H1 (cell line): ENCODE measurements at regions not wholly inside any gene's neighbourhood (a gene's known extent, or its start where the extent isn't known, plus 50 kb on each side); places are given as distances from the start of the nearest gene placed in this dataset.

ENCODE experiments used
- CTCF ChIA-PET: fragments of 300-600 bp; sonication (Branson Sonifier 250); formaldehyde crosslinking; loops from one replicate; lab custom pipeline; 2021; ENCODE audit not compliant: partially characterized antibody; lab: Charles Lee
- POLR2A ChIA-PET: fragments of 300-600 bp; sonication (Branson Sonifier 250); formaldehyde crosslinking; loops from one replicate; lab custom pipeline; 2021; ENCODE audit warnings: inconsistent platforms; ENCODE audit not compliant: partially characterized antibody; lab: Charles Lee
- DNase-seq, 2 experiments: peaks; one replicate each; pipeline versions ENCODE4 v3.0.0 to v3.0.0-alpha.2; 2010 to 2022; ENCODE audit warnings: low spot score in 2 of 2, low read depth in 1 of 2, mixed read lengths in 1 of 2
- FAIRE-seq: peaks from 2 replicates; lab custom pipeline; 2011; peaks lifted over from hg19 to GRCh38; lab: Jason Lieb, UNC
- H2AFZ ChIP-seq: 2 replicates; pipeline ENCODE4 v1.8.1; 2012; ENCODE audit warnings: low read length, inconsistent platforms
- H2AK5ac ChIP-seq: 2 replicates; pipeline ENCODE4 v1.6.1; 2013; ENCODE audit warnings: low read depth, low read length
- H2BK120ac ChIP-seq: replicated peaks from 2 replicates; pipeline ENCODE3; 2013; ENCODE audit warnings: low read depth, low read length, inconsistent platforms
- H2BK12ac ChIP-seq: 2 replicates; pipeline ENCODE4 v1.6.1; 2013; ENCODE audit warnings: low read depth, low read length
- H2BK15ac ChIP-seq: 2 replicates; pipeline ENCODE4 v1.6.1; 2013; ENCODE audit warnings: low read length
- H2BK20ac ChIP-seq: 2 replicates; pipeline ENCODE4 v1.6.1; 2013; ENCODE audit warnings: low read length
- H2BK5ac ChIP-seq: 2 replicates; pipeline ENCODE4 v1.6.1; 2013; ENCODE audit warnings: low read depth, low read length
- H3K14ac ChIP-seq: 2 replicates; pipeline ENCODE4 v1.6.1; 2013; ENCODE audit warnings: inconsistent platforms; ENCODE audit not compliant: insufficient read length
- H3K18ac ChIP-seq: 2 replicates; pipeline ENCODE4 v1.6.1; 2013; ENCODE audit warnings: low read length; ENCODE audit errors: extremely low read depth
- H3K23ac ChIP-seq: 2 replicates; pipeline ENCODE4 v1.6.1; 2013; ENCODE audit warnings: inconsistent platforms; ENCODE audit not compliant: insufficient read length
- H3K23me2 ChIP-seq: 2 replicates; pipeline ENCODE4 v1.6.1; 2013; ENCODE audit warnings: low read depth, low read length
- H3K27ac ChIP-seq: 2 replicates; pipeline ENCODE4 v1.6.1; 2011; ENCODE audit warnings: low read depth, low read length, inconsistent platforms
- H3K27me3 ChIP-seq, 4 experiments: replicated peaks in 1 of 4; 1 replicate in 1 of 4; 2 replicates in 3 of 4; pipeline versions ENCODE4 v1.6.1 to v1.8.1; 2011 to 2013; ENCODE audit warnings: low read length in 3 of 4, mild to moderate bottlenecking in 3 of 4, inconsistent platforms in 2 of 4, mixed read lengths in 2 of 4, moderate library complexity in 1 of 4; ENCODE audit not compliant: control insufficient read depth in 3 of 4, insufficient read depth in 3 of 4; ENCODE audit errors: extremely low read depth in 1 of 4
- H3K36me3 ChIP-seq, 4 experiments: 2 replicates each; pipeline versions ENCODE4 v1.6.1 to v1.8.1; 2011 to 2013; ENCODE audit warnings: mild to moderate bottlenecking in 4 of 4, low read length in 3 of 4, moderate library complexity in 2 of 4, control low read depth in 1 of 4, inconsistent platforms in 1 of 4; ENCODE audit not compliant: insufficient read depth in 4 of 4, control insufficient read depth in 2 of 4
- H3K4ac ChIP-seq: replicated peaks from 2 replicates; pipeline ENCODE3; 2013; ENCODE audit warnings: low read length, low read depth, mixed read lengths, inconsistent platforms; ENCODE audit not compliant: insufficient read length
- H3K4me1 ChIP-seq, 4 experiments: replicated peaks in 1 of 4; 1 replicate in 1 of 4; 2 replicates in 3 of 4; pipeline versions ENCODE4 v1.6.1 to v1.8.1; 2011 to 2013; ENCODE audit warnings: low read length in 3 of 4, inconsistent platforms in 2 of 4, mixed read lengths in 1 of 4; ENCODE audit not compliant: insufficient read depth in 4 of 4, control insufficient read depth in 3 of 4
- H3K4me2 ChIP-seq, 2 experiments: 2 replicates each; pipeline versions ENCODE4 v1.6.1 to v1.8.1; 2011 to 2013; ENCODE audit warnings: low read depth in 2 of 2, low read length in 2 of 2, control low read depth in 1 of 2, inconsistent platforms in 1 of 2, mild to moderate bottlenecking in 1 of 2; ENCODE audit not compliant: insufficient read depth in 1 of 2
- H3K4me3 ChIP-seq, 4 experiments: fragments of 200-600, 300-600 bp in 1 of 4; sonication (generic), shearing (Covaris generic), sonication (Bioruptor Twin) in 1 of 4; 2 replicates each; pipeline versions ENCODE4 v1.5.1 to v1.8.1; 2011 to 2016; ENCODE audit warnings: low read length in 4 of 4, low read depth in 3 of 4, control low read depth in 2 of 4, inconsistent platforms in 2 of 4, mild to moderate bottlenecking in 2 of 4, mixed read lengths in 1 of 4, moderate library complexity in 1 of 4; ENCODE audit not compliant: insufficient read depth in 2 of 4; ENCODE audit errors: extremely low read depth in 1 of 4
- H3K56ac ChIP-seq: replicated peaks from 2 replicates; pipeline ENCODE3; 2013; ENCODE audit warnings: low read depth, mild to moderate bottlenecking, mixed read lengths, low read length, inconsistent platforms; ENCODE audit not compliant: insufficient read length
- H3K79me1 ChIP-seq: 2 replicates; pipeline ENCODE4 v1.6.1; 2013; ENCODE audit warnings: low read depth, low read length, control low read depth
- H3K79me2 ChIP-seq, 2 experiments: 2 replicates each; pipeline versions ENCODE4 v1.6.1 to v1.8.1; 2012 to 2013; ENCODE audit warnings: low read length in 2 of 2, mild to moderate bottlenecking in 2 of 2, inconsistent platforms in 1 of 2; ENCODE audit not compliant: insufficient read depth in 2 of 2, control insufficient read depth in 1 of 2
- H3K9ac ChIP-seq, 4 experiments: replicated peaks in 1 of 4; 1 replicate in 1 of 4; 2 replicates in 3 of 4; pipeline versions ENCODE4 v1.6.1 to v1.8.1; 2011 to 2013; ENCODE audit warnings: low read depth in 3 of 4, low read length in 3 of 4, control low read depth in 2 of 4, mild to moderate bottlenecking in 2 of 4, moderate library complexity in 2 of 4, inconsistent platforms in 1 of 4; ENCODE audit errors: extremely low read depth in 1 of 4
- H3K9me3 ChIP-seq, 2 experiments: 2 replicates each; pipeline versions ENCODE4 v1.6.1 to v1.8.1; 2012 to 2013; ENCODE audit warnings: mild to moderate bottlenecking in 2 of 2, moderate library complexity in 2 of 2, control low read depth in 1 of 2, inconsistent platforms in 1 of 2, low read depth in 1 of 2, low read length in 1 of 2, mixed read lengths in 1 of 2; ENCODE audit not compliant: insufficient read depth in 2 of 2
- H4K20me1 ChIP-seq, 2 experiments: replicated peaks in 1 of 2; 2 replicates each; pipeline versions ENCODE3 to v1.8.1; 2011 to 2013; ENCODE audit warnings: inconsistent platforms in 2 of 2, low read length in 2 of 2, mild to moderate bottlenecking in 1 of 2; ENCODE audit not compliant: insufficient read depth in 2 of 2, control insufficient read depth in 1 of 2
- H4K5ac ChIP-seq: 2 replicates; pipeline ENCODE4 v1.6.1; 2013; ENCODE audit warnings: low read length, low read depth, mixed read lengths, inconsistent platforms; ENCODE audit not compliant: insufficient read length
- H4K8ac ChIP-seq: 2 replicates; pipeline ENCODE4 v1.8.0; 2013; ENCODE audit warnings: mild to moderate bottlenecking, moderate library complexity, low read length, inconsistent platforms; ENCODE audit not compliant: insufficient read depth; ENCODE audit errors: extremely low read depth
- H4K91ac ChIP-seq: replicated peaks from 2 replicates; pipeline ENCODE3; 2013; ENCODE audit warnings: low read length, mixed read lengths, inconsistent platforms; ENCODE audit not compliant: insufficient read length
- CBX5 ChIP-seq: fragments of 300-800, 300-1000 bp; sonication (generic); IDR thresholded peaks from 2 replicates; pipeline ENCODE4 v1.7.1; 2016; ENCODE audit warnings: antibody characterized with exemption, low read length, low read depth
- EP300 ChIP-seq, 2 experiments: IDR thresholded peaks; 1 replicate in 1 of 2; 2 replicates in 1 of 2; pipeline ENCODE4 v1.6.1; 2011 to 2012; ENCODE audit warnings: low read depth in 2 of 2, low read length in 2 of 2, mild to moderate bottlenecking in 2 of 2, borderline replicate concordance in 1 of 2, inconsistent platforms in 1 of 2, moderate library complexity in 1 of 2
- GABPA ChIP-seq: IDR thresholded peaks from 2 replicates; pipeline ENCODE4 v1.6.1; 2011; ENCODE audit warnings: mild to moderate bottlenecking, low read length, moderate library complexity, borderline replicate concordance; ENCODE audit not compliant: insufficient read depth
- HDAC2 ChIP-seq, 2 experiments: fragments of 300-600 bp in 1 of 2; sonication (generic) in 1 of 2; IDR thresholded peaks; 2 replicates each; pipeline ENCODE4 v1.6.1; 2011 to 2012; ENCODE audit warnings: low read depth in 2 of 2, low read length in 2 of 2, mild to moderate bottlenecking in 2 of 2, moderate library complexity in 2 of 2, borderline replicate concordance in 1 of 2, inconsistent platforms in 1 of 2
- JUND ChIP-seq: IDR thresholded peaks from 2 replicates; pipeline ENCODE4 v1.6.1; 2011; ENCODE audit warnings: mild to moderate bottlenecking, improper control_type of control experiment, low read length
- MAFK ChIP-seq: IDR thresholded peaks from 2 replicates; pipeline ENCODE4 v1.6.1; 2012; ENCODE audit warnings: low read depth, mild to moderate bottlenecking, improper control_type of control experiment, low read length
- NRF1 ChIP-seq: IDR thresholded peaks from 2 replicates; pipeline ENCODE4 v1.6.1; 2011; ENCODE audit warnings: mild to moderate bottlenecking, low read depth, low read length, improper control_type of control experiment
- POLR2A ChIP-seq, 2 experiments: IDR thresholded peaks; 1 replicate in 1 of 2; 2 replicates in 1 of 2; pipeline ENCODE4 v1.6.1; 2011; ENCODE audit warnings: low read depth in 2 of 2, low read length in 2 of 2, mild to moderate bottlenecking in 2 of 2; ENCODE audit errors: control extremely low read depth in 1 of 2
- RAD21 ChIP-seq, 2 experiments: IDR thresholded peaks in 1 of 2; conservative IDR thresholded peaks in 1 of 2; 2 replicates each; pipeline ENCODE4 v1.6.1; 2011; ENCODE audit warnings: low read depth in 2 of 2, low read length in 2 of 2, improper control_type of control experiment in 1 of 2, inconsistent platforms in 1 of 2, mild to moderate bottlenecking in 1 of 2, moderate library complexity in 1 of 2
- RBBP5 ChIP-seq: IDR thresholded peaks from 2 replicates; pipeline ENCODE4 v1.7.1; 2012; ENCODE audit warnings: low read depth, mild to moderate bottlenecking, inconsistent platforms, low read length, moderate library complexity, borderline replicate concordance
- RXRA ChIP-seq: IDR thresholded peaks from 2 replicates; pipeline ENCODE4 v1.6.1; 2011; ENCODE audit warnings: low read depth, mild to moderate bottlenecking, low read length, moderate library complexity; ENCODE audit not compliant: insufficient read depth
- TCF12 ChIP-seq: IDR thresholded peaks from 2 replicates; pipeline ENCODE4 v1.6.1; 2011; ENCODE audit warnings: low read depth, mild to moderate bottlenecking, low read length
- WGBS, 2 experiments: shearing (Covaris generic) in 1 of 2; methylation state at CpG; one replicate each; pipeline versions ENCODE4 v1.1.6 to v1.1.7; 2013 to 2015; ENCODE audit warnings: low lambda C conversion rate in 2 of 2, mixed read lengths in 2 of 2, inconsistent platforms in 1 of 2, low coverage in 1 of 2, missing lambda C conversion rate in 1 of 2; ENCODE audit not compliant: insufficient replicate concordance in 2 of 2, insufficient coverage in 1 of 2, insufficient read length in 1 of 2; ENCODE audit errors: extremely low coverage in 1 of 2, missing lambda C conversion rate in 1 of 2; 5-methylcytosine and 5-hydroxymethylcytosine counted together

DNA sequence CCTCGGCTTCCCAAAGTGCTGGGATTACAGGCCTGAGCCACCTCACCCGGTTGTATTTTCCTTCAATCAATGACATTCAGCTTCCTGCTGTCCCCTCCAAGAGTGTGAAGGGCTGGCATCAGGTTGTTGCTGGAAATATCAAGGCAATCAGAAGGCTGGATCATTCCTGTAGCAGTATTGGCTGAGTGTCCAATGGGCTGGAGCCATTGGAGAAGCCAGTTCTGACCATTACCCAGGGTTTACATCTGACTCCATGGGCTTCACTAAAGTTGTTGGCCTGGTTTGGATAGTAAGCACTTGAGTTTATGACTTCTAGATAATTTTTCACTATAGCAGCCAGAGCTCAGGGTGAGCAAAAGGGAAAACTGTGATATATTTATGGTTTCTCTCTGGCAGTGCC is 137.0 kb downstream of the DLEU7 start:
- peaks cover 0 to 3% (median 0%) of the 10 kb centered on the region in 4 experiments; a peak in 1 of 7 replicates for H3K4me1 ChIP-seq
- no peak overlapping the region for H2BK15ac ChIP-seq
- no peak overlapping the region for H3K14ac ChIP-seq
- H3K36me3 ChIP-seq = no peaks in the 10 kb centered on the region
- TF ChIP-seq HDAC2 (IDR thresholded peaks at IDR 0.05; ENCODE audit: borderline replicate concordance in 1 of 2, low read depth in 2 of 2, low read length in 2 of 2) (no peak), EP300 (IDR thresholded peaks at IDR 0.05; ENCODE audit: borderline replicate concordance in 1 of 2, low read depth in 2 of 2, low read length in 2 of 2) (no peak), RXRA (no peak), RBBP5 (no peak), JUND (no peak), POLR2A (IDR thresholded peaks at IDR 0.05; ENCODE audit: control extremely low read depth in 1 of 2, low read depth in 2 of 2, low read length in 2 of 2) (no peak), CBX5 (no peak), RAD21 (IDR thresholded peaks at IDR 0.05 in 1 of 2, conservative IDR thresholded peaks at IDR 0.05 in 1 of 2; ENCODE audit: low read depth in 2 of 2, low read length in 2 of 2) (no peak), MAFK (no peak), NRF1 (no peak), TCF12 (no peak), GABPA (no peak)
- TF ChIP-seq, all 59 proteins: peak for 0
- Histone ChIP-seq H4K5ac (no peak overlapping the region), H3K23me2 (no peaks in the 10 kb centered on the region), H3K9ac (no peak overlapping the region), H3K79me2 (no peaks in the 10 kb centered on the region), H3K27me3 (no peaks in the 10 kb centered on the region), H3K79me1 (no peaks in the 10 kb centered on the region), H4K20me1 (no peaks in the 10 kb centered on the region), H3K27ac (no peak overlapping the region), H2BK20ac (no peak overlapping the region), H2BK120ac (no peak overlapping the region), H3K18ac (no peak overlapping the region), H3K4me2 (no peak overlapping the region), H4K91ac (no peak overlapping the region), H3K56ac (no peak overlapping the region), H3K23ac (no peak overlapping the region), H2AFZ (no peak overlapping the region), H2BK5ac (no peak overlapping the region), H3K4ac (no peak overlapping the region), H3K4me3 (no peak overlapping the region), H3K9me3 (no peaks in the 10 kb centered on the region), H2BK12ac (no peak overlapping the region), H4K8ac (no peak overlapping the region), H2AK5ac (no peak overlapping the region)
- DNase-seq (no peak), FAIRE-seq (no peak)
- POLR2A ChIA-PET = interaction anchor here (0.9 kb wide), 1 partner anchor 13 kb away, joined by 4 read pairs; no protein-coding TSS in a partner anchor
- 94% methylated on average over 2 of the region's 2 CpGs; no CpG with 5 or more reads in 1 of the 2 experiments for WGBS, 2 experiments
- CTCF ChIA-PET = interaction anchor here (2.0 kb wide), 1 partner anchor 94 kb away, joined by 7 read pairs; no protein-coding TSS in a partner anchor
